Immature natural killer cell (primary cell): ENCODE measurements at regions not wholly inside any gene's neighbourhood (a gene's known extent, or its start where the extent isn't known, plus 50 kb on each side); places are given as distances from the start of the nearest gene placed in this dataset.

Experiments used
- DNase-seq, 3 donors: peaks; one replicate each; pipeline ENCODE4 v3.0.0; 2022; ENCODE audit warnings: mixed read lengths in 1 of 3
- H3K27ac Mint-ChIP-seq, 6 donors: one replicate each; pipeline ENCODE4 v1.8.0; 2020; ENCODE audit warnings: mixed read lengths in 6 of 6, mild to moderate bottlenecking in 5 of 6, inconsistent platforms in 4 of 6, moderate library complexity in 3 of 6
- H3K27me3 Mint-ChIP-seq, 3 donors: one replicate each; pipeline ENCODE4 v1.8.0; 2020 to 2021; ENCODE audit warnings: low read depth in 3 of 3, mild to moderate bottlenecking in 3 of 3, mixed read lengths in 3 of 3, moderate library complexity in 3 of 3, inconsistent platforms in 1 of 3
- H3K36me3 Mint-ChIP-seq, 3 donors: one replicate each; pipeline ENCODE4 v1.8.0; 2020; ENCODE audit warnings: mixed read lengths in 3 of 3, inconsistent platforms in 2 of 3, mild to moderate bottlenecking in 2 of 3
- H3K4me1 Mint-ChIP-seq, 2 donors: one replicate each; pipeline ENCODE4 v1.8.0; 2020; ENCODE audit warnings: inconsistent platforms in 2 of 2, mild to moderate bottlenecking in 2 of 2, mixed read lengths in 2 of 2, moderate library complexity in 1 of 2
- H3K4me3 Mint-ChIP-seq, 5 donors: one replicate each; pipeline ENCODE4 v1.8.0; 2020; ENCODE audit warnings: mild to moderate bottlenecking in 5 of 5, mixed read lengths in 5 of 5, inconsistent platforms in 3 of 5, moderate library complexity in 3 of 5
- H3K9me3 Mint-ChIP-seq, 6 donors: one replicate each; pipeline ENCODE4 v1.8.0; 2020; ENCODE audit warnings: mild to moderate bottlenecking in 6 of 6, mixed read lengths in 6 of 6, inconsistent platforms in 4 of 6, moderate library complexity in 3 of 6

DNA sequence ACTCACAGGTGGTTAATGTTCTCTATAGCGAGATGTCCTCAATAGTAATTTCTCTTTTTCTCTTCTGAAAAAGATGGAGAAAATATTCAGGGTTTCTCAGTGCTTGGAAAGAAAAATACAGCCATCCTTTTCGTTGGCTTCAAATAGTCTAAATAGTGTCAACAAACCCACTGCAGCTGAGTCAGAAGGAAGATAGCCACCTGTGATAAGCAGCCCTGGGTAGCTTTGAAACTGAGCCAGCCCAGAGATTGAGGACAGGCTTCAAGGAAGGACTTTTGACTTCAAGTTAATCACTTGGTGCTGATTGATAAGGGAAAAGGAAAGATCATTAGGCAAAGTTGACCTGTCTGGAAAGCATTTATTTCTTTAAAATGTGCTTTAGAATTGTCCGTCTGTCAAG lies 78.7 kb upstream of the TYRP1 start:
- H3K4me3 Mint-ChIP-seq, result no peak overlapping the region
- no peak overlapping the region for H3K27ac Mint-ChIP-seq
- peaks cover 10 to 56% (median 21%) of the 10 kb centered on the region in 6 donors for H3K9me3 Mint-ChIP-seq

DNA sequence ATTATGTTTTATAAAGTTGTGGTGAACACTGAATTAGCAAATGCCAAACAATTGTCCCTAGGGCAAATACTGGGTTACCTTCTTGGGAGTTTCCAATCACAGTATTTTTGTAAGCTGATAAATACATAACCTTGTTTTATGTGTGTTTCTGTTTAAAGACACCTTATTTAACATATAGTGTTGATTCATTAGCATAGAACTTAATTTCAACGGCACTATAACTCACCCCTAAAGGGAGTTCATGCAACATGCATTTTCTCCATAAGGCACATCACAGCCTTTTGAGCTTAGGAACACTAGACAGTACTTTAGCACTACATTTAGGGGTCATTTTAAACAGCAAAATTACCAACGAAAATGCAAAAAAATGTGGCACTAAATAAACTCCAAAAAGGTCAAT lies 74.2 kb upstream of the TYRP1 start:
- no peak overlapping the region for H3K27ac Mint-ChIP-seq
- no peak overlapping the region for H3K4me3 Mint-ChIP-seq
- DNase-seq, result no peak
- no peaks in the 10 kb centered on the region for H3K4me1 Mint-ChIP-seq
- no peaks in the 10 kb centered on the region for H3K36me3 Mint-ChIP-seq
- H3K27me3 Mint-ChIP-seq, result no peaks in the 10 kb centered on the region
- H3K9me3 Mint-ChIP-seq, result peaks cover 7 to 41% (median 15%) of the 10 kb centered on the region in 6 donors

More for the DNA sequence above, 78.7 kb upstream of the TYRP1 start:
- no peaks in the 10 kb centered on the region for H3K4me1 Mint-ChIP-seq
- no peak for DNase-seq
- no peaks in the 10 kb centered on the region for H3K36me3 Mint-ChIP-seq
- no peaks in the 10 kb centered on the region for H3K27me3 Mint-ChIP-seq

DNA sequence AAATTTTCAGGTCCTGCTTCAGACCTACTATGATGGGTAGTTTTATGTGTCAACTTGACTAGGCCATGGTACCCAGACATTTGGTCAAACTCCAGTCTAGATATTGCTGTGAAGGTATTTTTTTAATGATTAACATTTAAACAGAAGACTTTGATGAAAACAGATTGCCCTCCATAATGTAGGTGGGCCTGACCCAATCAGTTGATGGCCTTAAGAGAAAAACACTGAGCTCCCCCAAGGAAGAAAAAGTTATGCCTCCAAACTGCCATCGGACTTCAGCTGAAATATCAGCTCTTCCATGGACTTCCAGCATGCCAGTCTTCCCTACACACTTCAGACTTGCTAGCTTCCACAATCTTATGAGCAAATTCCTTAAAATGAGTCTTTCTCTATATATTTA lies 67.3 kb upstream of the TYRP1 start:
- Mint-ChIP-seq H3K9me3 (peaks cover 0 to 48% (median 8%) of the 10 kb centered on the region in 6 donors), H3K27ac (no peak overlapping the region), H3K4me3 (no peak overlapping the region), H3K27me3 (peaks cover 0 to 1% (median 0%) of the 10 kb centered on the region in 3 donors), H3K4me1 (no peaks in the 10 kb centered on the region), H3K36me3 (peaks cover 0 to 2% (median 0%) of the 10 kb centered on the region in 3 donors)
- DNase-seq, result no peak

DNA sequence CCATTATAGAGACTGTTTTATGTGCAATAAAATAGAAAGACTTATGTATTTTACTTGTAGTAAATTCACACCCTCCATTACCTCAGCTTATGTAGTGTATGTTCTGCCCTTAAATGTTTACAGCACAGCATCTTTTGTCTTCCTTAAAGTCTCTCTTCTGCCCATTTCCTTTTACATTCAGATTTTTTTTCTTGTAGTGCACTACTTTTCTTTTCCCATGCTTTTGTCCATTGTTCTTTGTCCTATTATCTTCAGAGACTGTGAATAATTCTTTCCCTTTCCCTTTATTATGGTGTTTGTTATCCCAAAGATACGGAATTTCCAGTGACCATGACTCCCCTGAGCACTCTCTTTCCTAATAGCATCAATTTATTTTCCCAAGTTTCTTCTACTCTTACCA lies 66.1 kb upstream of the TYRP1 start:
- H3K27ac Mint-ChIP-seq, result no peak overlapping the region
- peaks cover 2 to 55% (median 9%) of the 10 kb centered on the region in 6 donors for H3K9me3 Mint-ChIP-seq
- no peak overlapping the region for H3K4me3 Mint-ChIP-seq
- H3K36me3 Mint-ChIP-seq, result peaks cover 0 to 6% (median 0%) of the 10 kb centered on the region in 3 donors
- H3K4me1 Mint-ChIP-seq, result no peaks in the 10 kb centered on the region
- DNase-seq, result no peak
- peaks cover 0 to 2% (median 0%) of the 10 kb centered on the region in 3 donors for H3K27me3 Mint-ChIP-seq

DNA sequence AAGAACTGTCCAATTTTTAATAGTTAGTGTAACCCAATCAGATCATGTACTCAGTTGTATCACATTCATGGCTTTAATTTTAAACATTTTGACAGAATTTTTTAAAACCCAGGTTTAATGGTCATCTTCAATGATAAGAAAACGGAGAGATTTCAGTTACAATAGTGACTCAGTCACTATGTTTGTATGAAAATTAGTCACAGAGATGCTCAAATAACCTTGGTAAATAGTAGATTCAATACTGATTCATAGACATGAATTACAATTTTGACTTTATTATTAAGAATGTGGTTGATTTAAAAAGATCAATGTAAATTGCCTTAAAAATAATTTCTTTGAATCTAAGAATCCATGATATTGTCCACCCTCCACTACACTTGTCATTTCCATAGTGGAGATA lies 64.6 kb upstream of the TYRP1 start:
- Mint-ChIP-seq H3K36me3 (peaks cover 0 to 6% (median 0%) of the 10 kb centered on the region in 3 donors), H3K9me3 (peaks cover 6 to 56% (median 12%) of the 10 kb centered on the region in 6 donors), H3K27me3 (peaks cover 0 to 2% (median 0%) of the 10 kb centered on the region in 3 donors)

DNA sequence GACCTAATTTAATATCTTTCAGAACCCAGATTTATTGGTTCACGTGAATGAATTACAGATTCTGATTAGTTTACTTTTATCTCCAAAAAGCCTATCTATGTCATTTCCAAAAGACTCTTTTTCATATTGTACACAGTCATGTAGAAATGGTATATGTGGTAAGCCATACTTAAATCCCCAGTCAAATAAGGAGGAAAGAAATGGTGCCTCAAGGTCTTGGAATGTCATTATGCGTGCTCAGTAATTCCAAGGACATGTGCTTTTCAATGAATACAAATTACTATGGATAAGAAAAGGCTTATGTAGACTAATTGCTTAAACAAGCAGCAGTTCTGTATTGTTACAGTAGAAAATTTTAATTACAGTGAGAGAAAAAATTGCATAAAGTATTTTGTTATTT lies 64.1 kb upstream of the TYRP1 start:
- no peaks in the 10 kb centered on the region for H3K4me1 Mint-ChIP-seq
- peaks cover 9 to 56% (median 16%) of the 10 kb centered on the region in 6 donors for H3K9me3 Mint-ChIP-seq
- H3K27me3 Mint-ChIP-seq, result peaks cover 0 to 2% (median 0%) of the 10 kb centered on the region in 3 donors
- no peak overlapping the region for H3K27ac Mint-ChIP-seq
- no peak overlapping the region for H3K4me3 Mint-ChIP-seq
- no peak for DNase-seq
- H3K36me3 Mint-ChIP-seq, result peaks cover 0 to 6% (median 0%) of the 10 kb centered on the region in 3 donors

More for the DNA sequence above, 64.6 kb upstream of the TYRP1 start:
- no peak for DNase-seq
- H3K4me3 Mint-ChIP-seq, result no peak overlapping the region
- no peak overlapping the region for H3K27ac Mint-ChIP-seq
- no peaks in the 10 kb centered on the region for H3K4me1 Mint-ChIP-seq

DNA sequence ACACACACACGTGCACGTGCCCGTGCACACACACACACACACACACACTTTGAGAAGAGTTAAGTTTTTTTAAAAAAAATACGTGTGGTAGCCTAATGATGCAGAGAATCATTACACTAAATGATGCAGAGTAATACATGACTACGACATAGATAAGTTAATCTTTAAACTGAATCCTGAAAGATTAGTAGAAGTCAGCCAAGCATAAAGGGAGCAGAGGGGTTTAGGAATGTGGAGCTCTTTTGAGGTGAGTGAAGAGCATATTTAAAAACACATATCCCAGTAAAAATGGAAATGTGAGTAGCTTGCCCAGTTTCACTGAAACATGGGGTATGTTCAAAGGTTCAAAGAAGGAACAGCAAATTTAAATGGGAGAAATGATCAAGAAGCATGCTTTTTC lies 61.3 kb upstream of the TYRP1 start:
- Mint-ChIP-seq H3K27ac (no peak overlapping the region), H3K9me3 (peaks cover 10 to 52% (median 23%) of the 10 kb centered on the region in 6 donors), H3K4me1 (no peaks in the 10 kb centered on the region), H3K4me3 (no peak overlapping the region), H3K36me3 (peaks cover 0 to 6% (median 0%) of the 10 kb centered on the region in 3 donors), H3K27me3 (peaks cover 2 to 3% (median 3%) of the 10 kb centered on the region in 3 donors)
- DNase-seq, result no peak

DNA sequence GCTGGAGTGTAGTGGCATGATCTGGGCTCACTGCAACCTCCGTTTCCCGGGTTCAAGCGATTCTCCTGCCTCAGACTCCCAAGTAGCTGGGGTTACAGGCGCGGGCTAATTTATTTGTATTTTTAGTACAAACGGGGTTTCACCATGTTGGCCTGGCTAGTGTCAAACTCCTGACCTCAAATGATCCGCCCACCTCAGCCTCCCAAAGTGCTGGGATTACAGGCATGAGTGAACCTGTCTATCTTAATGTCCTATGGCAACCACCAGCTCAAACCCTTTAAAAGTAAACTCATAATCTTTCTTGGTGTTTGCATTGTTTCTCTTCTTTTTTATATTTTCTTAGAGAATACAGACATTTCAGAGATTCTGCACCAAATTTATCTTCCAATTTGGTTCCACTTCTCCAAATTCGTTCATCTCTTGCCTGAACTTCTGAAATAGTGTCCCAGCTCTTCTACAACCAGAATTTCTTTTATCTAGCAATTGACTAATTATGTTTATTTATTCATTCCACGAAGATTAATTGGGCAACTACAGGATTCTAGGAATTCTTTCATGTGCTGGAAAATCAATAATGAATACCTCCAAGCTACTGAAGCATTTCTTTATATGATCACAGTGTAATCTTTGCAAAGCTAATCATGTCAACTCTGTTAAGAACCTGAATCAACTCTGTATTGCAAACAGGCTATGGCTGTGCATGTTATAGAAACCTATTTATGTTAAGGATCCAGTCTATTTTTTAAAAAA lies 60.0 kb upstream of the TYRP1 start:
- H3K36me3 Mint-ChIP-seq, result peaks cover 0 to 6% (median 0%) of the 10 kb centered on the region in 3 donors
- DNase-seq, result no peak
- H3K27ac Mint-ChIP-seq, result no peak overlapping the region
- H3K9me3 Mint-ChIP-seq, result peaks cover 11 to 60% (median 23%) of the 10 kb centered on the region in 6 donors
- H3K4me3 Mint-ChIP-seq, result no peak overlapping the region
- H3K4me1 Mint-ChIP-seq, result no peaks in the 10 kb centered on the region
- peaks cover 2 to 3% (median 3%) of the 10 kb centered on the region in 3 donors for H3K27me3 Mint-ChIP-seq

DNA sequence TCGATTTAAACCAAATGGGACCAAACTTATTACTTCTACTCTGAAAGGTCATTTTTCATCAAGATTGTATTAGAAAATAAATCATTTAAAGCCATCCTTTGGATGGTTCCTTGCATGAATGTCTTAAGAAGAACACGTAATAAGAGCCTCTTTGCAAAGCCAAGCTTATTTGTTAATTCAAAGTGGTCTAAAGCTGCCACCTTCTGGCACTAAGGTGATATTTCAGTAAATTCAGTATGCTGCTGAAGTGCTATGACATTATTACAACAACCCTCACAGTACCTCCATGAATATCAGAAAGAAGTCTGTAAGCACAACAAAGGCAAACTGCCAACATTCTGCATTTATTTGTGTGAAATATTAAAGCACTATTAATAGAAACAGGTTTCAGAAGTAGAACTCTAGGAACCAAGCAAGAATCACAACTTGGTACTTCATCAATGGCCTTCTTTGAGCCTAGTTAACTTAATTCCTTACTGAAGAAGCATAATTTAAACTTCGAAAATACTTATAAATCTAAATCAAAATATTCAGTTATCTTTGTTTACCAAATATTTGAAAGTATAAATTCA lies 53.1 kb upstream of the TYRP1 start:
- Mint-ChIP-seq H3K9me3 (peaks cover 3 to 45% (median 14%) of the 10 kb centered on the region in 6 donors), H3K4me3 (no peak overlapping the region), H3K27me3 (peaks cover 2 to 4% (median 3%) of the 10 kb centered on the region in 3 donors), H3K4me1 (no peaks in the 10 kb centered on the region), H3K36me3 (no peaks in the 10 kb centered on the region), H3K27ac (no peak overlapping the region)
- DNase-seq, result no peak

DNA sequence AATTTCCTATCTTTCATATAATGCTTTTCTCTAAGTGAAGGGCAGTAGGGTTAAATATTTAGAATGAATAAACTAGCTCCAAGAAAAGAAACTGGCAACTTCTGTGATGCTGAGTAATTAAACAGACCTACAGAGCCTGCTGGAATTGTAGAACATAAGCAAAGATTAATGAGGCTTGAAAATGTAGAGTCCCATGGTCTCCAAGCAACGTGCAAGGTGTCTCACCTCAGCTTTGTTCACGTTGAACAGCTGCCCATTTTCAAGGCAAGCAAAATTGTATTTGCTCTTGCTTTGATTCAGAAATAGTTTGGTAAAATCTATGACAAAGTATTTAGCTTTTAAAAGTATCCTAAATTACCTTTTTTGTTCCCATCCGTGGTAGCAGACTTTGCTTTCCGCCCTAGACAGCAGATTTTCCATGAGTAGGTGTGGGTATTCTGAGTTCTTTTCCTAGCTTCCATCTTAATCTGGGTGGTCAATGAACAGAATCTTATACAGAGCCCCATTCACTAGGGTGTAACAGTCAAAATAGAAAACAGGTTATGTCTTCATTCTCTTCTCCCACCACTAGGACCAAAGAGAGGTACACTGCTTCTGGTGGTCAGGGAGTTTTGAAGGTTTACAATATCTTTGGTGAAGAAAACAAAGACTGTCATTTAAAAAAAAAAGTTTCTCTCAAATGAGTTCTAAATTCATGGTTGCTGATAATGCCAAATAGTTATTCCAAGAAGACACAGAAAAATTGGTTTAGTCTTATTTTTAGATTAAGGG lies 52.1 kb upstream of the TYRP1 start:
- Mint-ChIP-seq H3K27ac (no peak overlapping the region), H3K4me1 (no peaks in the 10 kb centered on the region), H3K9me3 (peaks cover 3 to 44% (median 13%) of the 10 kb centered on the region in 6 donors), H3K36me3 (no peaks in the 10 kb centered on the region), H3K27me3 (peaks cover 2 to 4% (median 3%) of the 10 kb centered on the region in 3 donors), H3K4me3 (no peak overlapping the region)
- no peak for DNase-seq
